NCI-H82 (cell line): ENCODE measurements at regions not wholly inside any gene's neighbourhood (a gene's known extent, or its start where the extent isn't known, plus 50 kb on each side); places are given as distances from the start of the nearest gene placed in this dataset.

ENCODE experiments used
- DNase-seq: peaks from one replicate; lab custom pipeline; 2025; lab: John Stamatoyannopoulos, UW

DNA sequence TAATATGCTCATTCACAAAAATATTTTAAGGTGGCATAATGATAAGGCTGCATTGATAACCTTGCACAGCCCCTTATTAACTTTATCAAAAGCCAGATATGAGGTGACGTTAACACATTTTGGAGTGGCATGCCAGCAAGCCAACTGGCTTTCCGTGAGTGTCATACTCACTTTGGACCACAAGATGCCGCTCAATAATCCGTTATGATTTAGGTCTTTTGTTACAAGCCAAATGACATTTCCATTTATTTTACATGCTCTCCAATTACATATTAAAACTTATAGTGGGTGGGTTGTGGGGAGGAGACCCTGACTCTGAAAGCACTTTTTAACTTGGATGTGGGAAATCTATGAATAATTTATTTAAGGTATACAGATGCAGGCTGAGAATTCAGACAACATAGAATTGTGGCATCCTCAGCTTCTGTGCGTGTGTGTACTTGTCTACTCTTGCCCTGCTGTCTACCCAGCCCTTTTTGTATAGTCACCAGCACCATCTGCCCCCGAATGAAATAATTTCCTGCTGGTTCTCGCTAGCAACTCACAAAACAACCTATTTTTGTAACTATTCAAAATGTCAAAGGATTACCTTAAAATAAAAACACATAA, 305.1 kb downstream of the PSAT1 start:
- peak; percentile 63 for DNase-seq

DNA sequence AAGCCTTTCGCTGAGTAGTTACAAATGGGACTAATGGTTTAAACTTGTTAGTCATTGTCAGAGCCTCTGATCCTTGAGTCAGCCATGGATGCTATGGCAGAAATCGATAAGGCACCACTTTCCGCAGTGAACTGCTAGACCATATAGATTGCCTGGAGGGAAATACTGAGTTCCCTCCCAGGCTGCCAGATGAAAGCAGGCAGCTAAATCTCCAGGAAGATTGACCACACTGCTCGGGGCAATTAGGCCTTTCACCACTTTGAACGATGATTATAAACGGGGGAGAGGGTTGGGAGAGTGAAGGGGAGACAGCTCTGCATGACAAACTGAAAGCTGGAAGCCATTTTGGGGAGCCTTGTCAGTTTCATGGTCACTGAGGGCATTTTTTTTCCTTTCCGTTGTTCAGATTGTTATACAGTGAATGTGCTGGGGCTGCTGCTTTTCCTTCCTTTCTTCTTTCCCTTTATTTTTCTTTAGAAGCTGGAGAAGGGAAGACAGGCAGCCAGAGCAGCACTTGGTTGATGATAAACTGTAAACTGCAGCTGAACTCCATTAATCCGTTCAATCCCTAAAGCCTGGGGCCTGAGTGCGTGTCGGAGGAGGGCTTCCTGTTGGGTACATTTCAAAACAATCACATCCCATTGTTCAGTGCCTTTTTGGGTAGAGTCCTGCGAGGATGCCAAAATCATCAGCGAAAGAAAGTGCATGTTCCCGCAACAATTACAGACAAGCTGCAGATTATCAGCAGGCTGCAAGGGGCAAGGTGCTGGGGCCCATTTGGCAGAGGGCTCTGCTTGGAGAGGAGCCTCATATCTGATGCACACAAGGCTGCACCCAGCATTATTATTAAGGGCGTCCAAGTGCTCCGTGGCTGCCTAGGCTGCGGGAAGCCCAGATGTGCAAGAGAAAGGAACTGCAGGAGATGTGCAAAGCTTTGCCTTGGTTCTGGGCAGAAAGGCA, 308.4 kb downstream of the PSAT1 start:
- peak; percentile 77 for DNase-seq

DNA sequence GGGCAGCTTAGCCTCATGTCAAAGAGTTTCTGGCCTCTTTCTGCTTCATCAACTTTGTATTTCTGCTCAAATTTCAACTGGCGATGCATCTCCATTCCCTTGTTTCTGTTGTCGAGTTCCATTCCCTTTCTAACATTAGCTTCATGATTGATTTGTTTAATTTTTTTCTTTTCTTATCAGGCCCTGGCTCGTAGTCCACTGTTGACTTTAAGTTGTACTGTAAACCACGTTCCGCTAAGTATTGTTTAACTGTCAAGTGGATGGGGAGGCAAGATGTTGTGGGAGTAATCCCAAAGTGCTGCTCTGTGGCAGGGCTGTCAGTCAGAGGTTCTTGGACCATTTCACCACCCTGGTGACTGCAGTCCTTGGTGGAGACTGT, 309.1 kb downstream of the PSAT1 start:
- DNase-seq = peak; percentile 3

DNA sequence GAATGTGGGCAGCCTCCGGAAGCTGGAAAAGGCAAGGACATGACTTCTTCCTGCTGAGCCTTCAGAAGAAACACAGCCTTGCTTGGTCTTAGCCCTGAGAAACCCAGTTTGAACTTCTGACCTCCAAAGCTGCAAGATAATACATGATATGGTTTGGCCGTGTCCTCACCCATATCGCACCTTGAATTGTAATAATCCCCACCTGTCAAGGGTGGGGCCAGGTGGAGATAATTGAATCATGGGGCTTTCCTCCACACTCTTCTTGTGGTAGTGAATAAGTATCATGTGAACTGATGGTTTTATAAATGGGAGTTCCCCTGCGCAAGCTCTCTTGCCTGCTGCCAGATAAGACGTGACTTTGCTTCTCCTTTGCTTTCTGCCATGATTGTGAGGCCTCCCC, 310.9 kb downstream of the PSAT1 start:
- no peak for DNase-seq

DNA sequence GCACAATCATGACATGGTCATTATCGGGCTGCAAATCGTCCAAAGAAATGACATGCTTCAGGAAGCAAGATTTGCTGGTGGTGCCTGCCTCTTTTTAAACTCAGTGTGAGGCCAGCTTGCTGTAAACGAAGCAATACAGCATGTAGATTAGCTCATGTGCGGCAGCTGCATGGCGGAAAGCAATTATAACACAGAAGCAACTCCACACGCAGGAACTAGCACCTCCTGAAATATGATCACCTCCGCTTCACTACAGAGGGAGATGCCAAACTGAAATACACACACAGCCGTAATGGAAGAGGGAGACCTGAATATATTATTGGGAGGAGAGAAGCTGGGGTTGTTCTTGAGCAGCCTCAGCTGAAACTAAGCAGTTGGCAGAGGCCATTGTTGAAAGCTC, 312.5 kb downstream of the PSAT1 start:
- DNase-seq = no peak

DNA sequence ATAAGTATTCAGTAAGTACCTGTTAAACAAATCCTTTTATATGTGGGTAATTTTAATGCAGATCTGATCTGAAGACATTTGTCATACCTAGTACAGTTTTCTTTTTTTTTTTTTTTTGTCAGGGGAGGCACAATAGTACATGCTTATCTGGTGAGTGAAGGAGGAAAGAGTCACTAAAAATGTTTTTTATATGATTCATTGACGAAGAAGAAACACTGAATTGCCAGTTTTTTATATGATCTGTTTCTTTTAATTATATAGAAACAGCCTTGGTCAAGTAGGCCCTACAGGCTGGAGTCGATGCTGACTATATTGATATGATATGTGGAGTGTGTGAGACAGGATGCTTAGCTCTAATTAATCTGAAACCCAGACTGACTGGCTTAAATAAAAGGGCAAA, 315.2 kb downstream of the PSAT1 start:
- no peak for DNase-seq

DNA sequence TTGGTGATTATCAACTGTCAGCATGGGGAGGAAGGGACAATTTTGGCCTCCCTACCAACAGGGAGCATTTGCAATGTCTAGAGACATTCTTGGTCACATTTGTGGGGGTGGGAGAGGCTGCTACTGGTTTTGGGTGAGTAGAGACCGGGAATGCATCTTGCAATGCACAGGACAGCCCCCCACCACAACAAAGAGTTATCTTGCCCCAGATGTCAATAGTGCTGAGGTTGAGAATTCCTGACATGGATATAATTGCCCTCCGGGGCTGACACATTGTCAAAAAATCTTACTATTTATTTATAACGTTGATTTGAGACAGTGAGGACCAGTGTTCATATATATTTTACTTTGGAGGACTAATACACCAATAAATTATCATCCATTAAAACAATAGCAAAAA, 316.1 kb downstream of the PSAT1 start:
- no peak for DNase-seq

DNA sequence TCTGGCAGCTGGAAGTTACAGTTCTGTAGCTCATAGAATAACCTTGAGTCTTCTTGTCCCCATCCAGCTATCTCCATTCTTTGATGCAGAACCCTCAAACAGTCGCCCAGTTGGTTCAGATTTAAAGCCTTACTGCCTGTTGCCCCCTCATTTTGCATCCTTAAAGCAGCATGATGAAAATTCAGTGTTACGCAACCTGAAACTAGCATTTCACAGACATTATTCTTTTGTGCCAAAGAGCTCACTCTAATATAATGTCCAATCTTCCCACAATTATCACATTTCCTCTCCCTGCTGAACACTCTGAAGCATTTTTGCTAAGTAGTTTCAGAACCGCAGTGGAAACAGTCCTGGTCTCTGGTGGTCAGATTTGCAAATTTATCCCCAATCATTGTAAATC, 318.0 kb downstream of the PSAT1 start:
- no peak for DNase-seq

DNA sequence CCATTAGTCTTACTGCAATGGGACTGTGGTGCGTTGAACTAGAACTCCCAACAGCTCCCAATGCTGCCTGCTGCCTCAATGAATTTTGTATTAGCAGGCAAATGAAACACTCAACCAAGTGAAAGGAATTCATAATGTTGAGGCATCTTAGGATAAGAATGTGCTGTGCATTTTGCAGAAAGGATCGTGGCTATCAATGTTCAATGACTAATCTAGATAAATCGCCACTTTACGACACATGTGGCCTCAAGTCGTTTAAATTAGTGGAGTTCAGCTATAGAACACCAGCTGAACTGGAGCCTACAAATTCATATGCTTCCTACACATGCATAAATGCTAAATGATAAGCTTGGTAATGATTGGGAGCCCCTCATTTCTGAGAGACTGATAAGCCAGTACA, 318.4 kb downstream of the PSAT1 start:
- DNase-seq = no peak

DNA sequence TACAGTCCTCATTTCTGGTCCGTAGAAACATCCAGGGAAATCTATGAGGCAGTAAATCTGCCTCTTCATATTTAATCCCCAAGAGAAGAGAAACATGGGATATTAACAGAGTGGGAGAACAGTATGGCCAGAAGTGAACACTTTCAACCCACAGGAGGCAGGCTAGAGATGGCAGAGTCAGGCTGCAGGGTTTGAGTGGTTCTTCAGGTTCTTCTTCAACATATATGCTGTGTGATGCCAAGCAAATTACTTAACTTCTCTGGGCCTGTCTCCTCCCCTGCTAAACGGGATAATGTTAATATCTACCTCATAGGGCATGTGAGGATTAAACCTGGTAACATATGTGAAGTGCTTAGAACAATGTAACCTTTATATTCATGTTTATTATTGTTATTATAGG, 321.8 kb downstream of the PSAT1 start:
- no peak for DNase-seq

DNA sequence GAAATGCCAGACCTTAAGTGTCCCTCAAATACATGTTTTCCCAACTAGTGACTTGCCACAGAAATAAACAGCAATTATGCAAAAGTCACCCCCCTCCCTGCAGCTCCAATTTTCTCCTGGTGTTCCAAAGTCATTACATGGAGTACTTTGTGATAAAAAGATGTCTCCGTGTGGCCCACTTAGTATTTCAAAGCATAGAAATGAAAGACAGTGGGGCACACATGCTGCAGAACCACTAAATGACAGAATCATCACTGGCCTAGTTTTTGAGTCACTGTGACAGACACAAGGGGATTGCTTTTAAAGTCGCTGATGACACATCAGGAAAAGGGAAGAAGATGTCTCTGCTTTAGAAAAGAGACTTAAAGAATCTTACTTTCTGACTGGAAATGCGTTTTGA, 323.4 kb downstream of the PSAT1 start:
- no peak for DNase-seq

DNA sequence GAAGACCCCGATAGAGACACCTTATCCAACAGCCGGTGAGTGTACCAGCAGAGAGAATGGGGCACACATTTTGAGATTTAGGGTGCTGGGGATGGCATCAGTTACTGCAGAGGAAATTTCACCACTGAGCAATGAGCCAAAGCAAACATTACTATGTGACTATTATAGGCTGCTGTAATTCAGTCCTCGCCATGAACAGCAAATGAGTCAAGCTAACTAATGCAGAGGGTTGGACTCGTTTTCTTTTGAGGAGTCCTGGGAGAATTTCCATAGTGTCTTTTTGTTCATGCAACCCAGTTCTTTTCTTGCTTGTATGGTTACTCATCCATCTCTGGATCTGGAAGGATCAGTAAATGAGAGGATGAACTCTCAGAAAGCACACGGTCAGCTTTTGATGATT, 323.8 kb downstream of the PSAT1 start:
- DNase-seq = no peak

DNA sequence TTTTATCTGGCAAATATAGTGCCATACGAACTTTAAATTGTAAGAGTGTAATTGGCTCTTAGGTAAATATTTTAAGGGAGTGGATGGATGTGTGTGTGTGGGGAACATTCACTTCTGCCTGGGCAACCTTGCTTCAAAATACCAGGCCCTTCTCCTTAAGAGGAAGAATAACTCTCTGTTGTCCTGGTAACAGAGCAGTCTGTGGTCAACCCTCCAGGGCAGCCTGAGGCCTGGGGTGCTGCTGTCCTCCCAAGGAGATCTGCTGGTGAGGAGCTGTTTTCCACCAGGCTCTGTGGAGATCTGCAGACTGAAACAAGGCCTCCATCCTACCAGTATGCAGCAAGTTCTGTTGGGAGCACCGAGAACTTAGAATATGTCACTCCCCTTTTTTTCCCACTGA, 325.2 kb downstream of the PSAT1 start:
- DNase-seq = no peak

DNA sequence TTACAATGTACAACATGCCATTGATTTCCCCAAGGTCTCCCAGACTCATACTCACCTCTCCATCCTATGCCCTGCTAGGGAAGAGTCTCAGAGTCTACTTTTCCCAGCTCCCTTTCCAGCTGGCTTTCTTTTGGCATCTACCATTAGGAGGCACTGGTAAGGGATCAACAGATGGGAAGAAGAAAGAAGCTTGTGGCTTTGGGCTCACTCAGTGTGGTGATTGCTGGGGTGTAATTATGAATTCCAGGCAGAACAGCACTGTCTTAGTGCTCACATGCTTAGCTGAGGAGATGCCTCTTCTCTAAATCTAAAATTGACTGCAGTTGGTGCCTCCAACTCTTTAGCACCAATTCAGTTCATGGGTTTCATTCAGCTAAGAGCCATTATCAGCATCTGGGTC, 330.0 kb downstream of the PSAT1 start:
- DNase-seq = no peak

DNA sequence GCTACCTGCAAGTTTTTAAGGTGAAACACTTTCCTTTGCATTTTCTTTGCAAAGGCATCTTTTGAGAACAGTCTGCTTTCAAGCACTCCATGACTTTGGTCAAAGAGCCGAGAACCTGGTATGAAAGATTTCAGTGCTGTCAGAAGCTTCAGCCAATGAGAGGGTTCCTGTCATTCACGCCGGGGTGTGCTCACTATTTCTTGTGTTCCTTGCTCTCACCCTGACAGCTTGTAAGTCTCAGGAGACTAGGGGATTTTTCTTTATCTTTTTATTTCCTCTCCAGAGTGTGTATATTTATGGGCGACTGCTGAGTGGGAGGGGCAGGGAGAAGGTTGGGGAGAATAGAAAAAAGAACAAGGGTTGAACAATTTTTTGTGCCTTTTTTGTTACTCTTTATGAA, 334.0 kb downstream of the PSAT1 start:
- peak; percentile 22 for DNase-seq

DNA sequence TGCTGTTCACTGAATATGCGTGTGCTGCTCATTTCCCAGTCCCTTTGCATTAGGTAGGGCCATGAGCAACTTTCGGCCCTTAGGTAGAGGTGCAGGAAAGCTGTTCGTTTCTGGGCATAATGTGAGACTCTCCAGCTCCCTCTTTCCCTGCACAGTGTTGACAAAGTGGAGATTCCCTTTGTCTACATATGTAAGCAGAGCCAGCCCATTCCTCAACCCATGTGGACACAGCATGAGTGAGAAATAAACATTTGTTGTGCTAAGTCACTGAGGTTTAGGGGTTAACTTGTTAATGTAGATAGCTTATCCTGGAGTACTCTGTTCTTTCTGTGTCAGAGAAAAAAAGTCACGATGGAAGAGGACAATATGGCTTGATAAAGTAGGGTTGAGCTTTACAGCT, 343.8 kb downstream of the PSAT1 start:
- no peak for DNase-seq

DNA sequence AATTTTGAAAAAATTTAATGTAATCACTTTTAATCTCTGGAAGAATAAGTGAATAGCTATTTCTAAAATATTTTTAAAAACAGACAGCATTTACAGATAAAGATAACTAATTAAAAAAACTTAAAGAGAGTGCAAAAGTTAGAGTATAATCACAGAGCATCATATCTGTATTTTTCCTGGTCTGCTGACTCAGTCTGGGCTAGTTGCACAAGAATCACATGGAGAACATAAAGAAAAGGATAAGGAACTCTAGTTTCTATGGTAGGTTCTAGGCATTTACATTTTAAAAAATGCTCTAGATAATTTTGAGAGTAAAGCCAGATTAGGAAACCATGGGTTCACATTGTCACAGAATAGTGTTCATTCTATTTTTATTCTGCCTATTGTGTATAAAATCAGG, 347.4 kb downstream of the PSAT1 start:
- DNase-seq = no peak

DNA sequence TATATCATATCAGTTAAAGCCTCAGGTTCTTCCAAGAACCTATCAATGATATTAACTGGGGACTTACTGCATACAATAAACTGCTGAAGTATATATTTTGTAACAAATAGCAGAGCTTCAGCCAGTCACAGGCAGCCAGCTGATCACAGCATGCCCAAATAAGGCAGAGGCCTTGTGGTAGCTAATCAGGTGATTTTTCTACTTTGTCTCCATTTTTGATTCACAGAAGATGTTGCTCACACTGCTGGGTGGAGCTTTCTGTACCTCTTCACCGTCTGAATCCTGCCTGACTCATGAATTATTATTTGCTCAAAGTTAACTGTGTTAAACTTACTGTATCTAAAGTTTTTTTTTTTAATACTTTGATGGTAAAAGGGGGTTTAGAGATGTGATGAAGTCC, 357.4 kb downstream of the PSAT1 start:
- DNase-seq = no peak

DNA sequence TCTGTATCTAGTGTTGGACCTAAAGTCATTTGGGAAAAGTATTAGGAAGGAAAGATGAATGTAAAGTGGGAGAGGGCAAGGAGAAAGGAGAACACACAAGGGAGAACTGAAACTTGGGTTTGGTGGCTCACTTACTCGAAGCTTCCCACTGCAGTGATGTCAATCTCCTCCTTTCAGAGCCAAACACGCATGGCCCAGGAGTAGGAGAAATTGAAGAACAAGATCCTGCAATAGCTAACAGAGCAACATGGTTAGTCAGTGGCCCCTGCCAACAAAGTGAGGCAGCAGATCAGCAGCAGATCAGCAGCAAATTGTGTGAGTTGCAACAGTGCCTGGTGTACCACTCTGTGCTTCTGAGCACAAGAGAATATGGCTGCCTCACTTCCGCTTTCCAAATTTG, 366.4 kb downstream of the PSAT1 start:
- DNase-seq = no peak

DNA sequence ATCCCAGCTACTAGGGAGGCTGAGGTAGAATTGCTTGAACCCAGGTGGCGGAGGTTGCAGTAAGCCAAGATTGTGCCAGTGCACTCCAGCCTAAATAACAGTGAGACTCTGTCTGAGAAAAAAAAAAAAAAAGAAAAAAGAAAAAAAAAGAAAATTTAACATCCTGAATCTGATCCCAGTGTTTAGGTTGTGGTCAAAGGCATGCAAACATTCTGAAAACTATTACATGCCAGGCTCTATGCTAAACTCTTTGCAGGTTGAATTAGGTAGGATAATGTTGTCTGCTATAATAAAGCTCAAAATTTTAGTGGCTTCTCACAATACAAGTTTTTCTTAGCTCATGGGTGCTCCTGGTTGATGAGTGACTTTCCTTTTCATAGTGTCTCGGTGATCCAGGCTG, 367.4 kb downstream of the PSAT1 start:
- DNase-seq = no peak

DNA sequence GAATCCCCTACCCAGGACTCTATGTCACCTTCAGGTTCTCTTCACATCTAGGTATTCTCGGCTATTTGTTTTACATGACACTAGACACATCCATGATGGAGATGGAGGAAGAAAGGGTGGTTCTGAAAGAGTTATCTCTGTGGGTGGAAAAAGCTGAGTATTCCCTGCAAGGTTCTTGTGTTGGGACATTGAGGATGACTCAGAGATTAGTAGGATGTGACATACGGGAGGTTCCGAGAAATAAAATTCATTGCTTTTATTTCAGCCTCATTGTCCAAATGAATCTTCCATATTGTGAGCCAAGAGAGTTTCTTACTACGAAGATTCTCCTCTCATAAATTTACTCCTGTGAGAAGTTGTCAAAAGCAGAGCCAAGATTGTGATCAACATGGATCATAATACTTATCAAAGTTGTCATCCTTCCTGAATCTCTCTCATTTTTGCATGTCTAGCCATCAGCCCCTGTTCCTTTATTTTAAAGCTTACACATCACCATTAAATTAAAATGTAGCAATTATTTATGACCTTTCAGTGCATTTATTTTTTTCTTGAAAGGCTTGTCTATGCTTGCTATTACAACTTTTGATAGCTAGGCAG, 370.0 kb downstream of the PSAT1 start:
- no peak for DNase-seq

DNA sequence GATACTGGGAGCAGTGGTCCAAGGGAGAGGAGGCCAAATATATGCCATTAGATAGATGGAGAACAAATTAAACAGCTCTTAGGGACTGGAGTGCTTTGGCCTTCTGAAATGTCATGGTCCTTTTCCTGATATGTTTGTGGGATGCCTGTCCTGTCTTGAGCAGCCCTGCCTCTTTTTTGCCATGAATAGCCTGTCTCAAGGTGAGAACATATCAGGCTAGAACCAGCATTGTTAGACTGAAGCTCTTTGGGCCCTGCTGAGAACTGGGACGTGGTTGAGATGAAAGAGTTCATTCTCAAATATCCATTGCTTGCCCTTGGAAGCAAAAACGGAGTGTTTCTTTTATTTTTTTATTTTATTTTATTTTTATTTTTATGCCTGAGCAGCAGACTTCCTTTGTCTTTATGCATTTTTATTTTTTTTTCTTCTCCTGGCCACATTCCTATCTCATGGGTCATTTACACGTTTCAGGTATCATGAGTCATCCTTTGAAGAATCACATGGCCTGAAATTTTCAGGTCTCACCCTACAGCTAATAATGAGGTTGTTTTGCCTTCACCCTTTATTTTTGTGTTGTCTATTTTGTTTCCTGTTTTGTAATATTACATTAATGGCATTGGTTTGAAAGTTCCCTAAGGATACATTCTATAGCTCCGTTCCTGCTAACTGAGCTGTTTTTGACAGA, 371.4 kb downstream of the PSAT1 start:
- no peak for DNase-seq

DNA sequence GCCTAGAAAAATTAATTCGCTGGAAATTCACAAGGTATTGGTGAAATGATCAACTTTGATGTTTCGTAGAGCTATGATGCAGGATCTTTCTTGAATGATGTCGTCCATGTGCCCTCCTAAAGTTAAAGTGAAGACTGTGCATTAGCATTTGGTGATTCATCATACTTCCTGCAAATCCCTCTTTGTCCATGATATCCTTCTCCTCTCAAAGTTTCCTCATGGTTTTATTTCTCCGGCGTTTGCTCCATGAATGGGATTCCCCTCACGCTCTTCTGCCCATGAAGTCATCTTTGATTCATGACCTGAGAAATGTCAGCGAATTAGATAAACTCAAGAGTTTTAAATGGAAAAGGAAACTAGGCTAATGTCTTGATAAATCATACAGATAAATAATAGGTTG, 372.7 kb downstream of the PSAT1 start:
- no peak for DNase-seq
